CD14-positive monocyte (primary cell): ENCODE measurements at regions not wholly inside any gene's neighbourhood (a gene's known extent, or its start where the extent isn't known, plus 50 kb on each side); places are given as distances from the start of the nearest gene placed in this dataset.
"Not testable (repeated sequence)": the region's sequence is repeated elsewhere in the genome, so short reads cannot be mapped to it uniquely, and the experiment has no call there.

Source experiments
- DNase-seq, 3 donors: peaks; one replicate each; pipeline ENCODE4 v3.0.0-alpha.2; 2011 to 2022
- H2AFZ ChIP-seq: 2 replicates; pipeline ENCODE4 v1.6.0; 2012; ENCODE audit warnings: mild to moderate bottlenecking, low read depth, low read length, inconsistent platforms; ENCODE audit not compliant: insufficient read depth, poor library complexity, severe bottlenecking
- H3K27ac ChIP-seq, 2 donors: 1 replicate in 1 of 2; 2 replicates in 1 of 2; pipeline ENCODE4 v1.5.1; 2012 to 2013; ENCODE audit warnings: low read length in 2 of 2, control low read depth in 1 of 2, inconsistent platforms in 1 of 2, low read depth in 1 of 2, mild to moderate bottlenecking in 1 of 2
- H3K27me3 ChIP-seq, 2 donors: one replicate each; pipeline versions ENCODE4 v1.6.0 to v1.6.1; 2011 to 2013; ENCODE audit warnings: low read length in 2 of 2; ENCODE audit not compliant: control insufficient read depth in 2 of 2, insufficient read depth in 2 of 2
- H3K36me3 ChIP-seq, 2 donors: replicated peaks in 1 of 2; 1 replicate in 1 of 2; 2 replicates in 1 of 2; pipeline versions ENCODE4 v1.5.1 to v1.6.1; 2012 to 2013; ENCODE audit warnings: low read length in 2 of 2, control low read depth in 1 of 2, inconsistent platforms in 1 of 2, mild to moderate bottlenecking in 1 of 2; ENCODE audit not compliant: insufficient read depth in 2 of 2, control insufficient read depth in 1 of 2
- H3K4me1 ChIP-seq, 2 donors: 1 replicate in 1 of 2; 2 replicates in 1 of 2; pipeline versions ENCODE4 v1.5.1 to v1.6.1; 2012 to 2013; ENCODE audit warnings: low read length in 2 of 2, control low read depth in 1 of 2, inconsistent platforms in 1 of 2, mild to moderate bottlenecking in 1 of 2, moderate library complexity in 1 of 2; ENCODE audit not compliant: insufficient read depth in 2 of 2, control insufficient read depth in 1 of 2
- H3K4me2 ChIP-seq: replicated peaks from 2 replicates; pipeline ENCODE3; 2012; ENCODE audit warnings: low read length, moderate library complexity, mild to moderate bottlenecking; ENCODE audit not compliant: poor library complexity, severe bottlenecking; ENCODE audit errors: extremely low read depth
- H3K4me3 ChIP-seq, 3 experiments: fragments of 200-600 bp in 1 of 3; sonication (generic) in 1 of 3; replicated peaks in 1 of 3; 1 replicate in 2 of 3; 2 replicates in 1 of 3; pipeline ENCODE4 v1.5.1; 2011 to 2013; ENCODE audit warnings: low read length in 3 of 3, mild to moderate bottlenecking in 3 of 3, control low read depth in 2 of 3, low read depth in 2 of 3, inconsistent platforms in 1 of 3, moderate library complexity in 1 of 3
- H3K79me2 ChIP-seq: 2 replicates; pipeline ENCODE4 v1.6.0; 2012; ENCODE audit warnings: mild to moderate bottlenecking, control low read depth, inconsistent platforms, low read length, moderate library complexity; ENCODE audit not compliant: insufficient read depth
- H3K9ac ChIP-seq: 2 replicates; pipeline ENCODE4 v1.6.0; 2017; ENCODE audit warnings: low read length, mild to moderate bottlenecking; ENCODE audit not compliant: insufficient read depth, poor library complexity, severe bottlenecking
- H3K9me3 ChIP-seq, 2 donors: replicated peaks in 1 of 2; 1 replicate in 1 of 2; 2 replicates in 1 of 2; pipeline versions ENCODE4 v1.5.1 to v1.6.1; 2012 to 2013; ENCODE audit warnings: low read length in 2 of 2, control low read depth in 1 of 2; ENCODE audit not compliant: control insufficient read depth in 1 of 2, insufficient read depth in 1 of 2
- H4K20me1 ChIP-seq: 2 replicates; pipeline ENCODE4 v1.6.0; 2012; ENCODE audit warnings: mild to moderate bottlenecking, low read length, control low read depth, moderate library complexity; ENCODE audit not compliant: insufficient read depth
- H3K27ac Mint-ChIP-seq, 7 donors: one replicate each; pipeline ENCODE4 v1.8.0; 2020; ENCODE audit warnings: mild to moderate bottlenecking in 7 of 7, mixed read lengths in 7 of 7, moderate library complexity in 6 of 7, inconsistent platforms in 2 of 7
- H3K27me3 Mint-ChIP-seq, 3 donors: one replicate each; pipeline ENCODE4 v1.8.0; 2021 to 2022; ENCODE audit warnings: low read depth in 3 of 3, mild to moderate bottlenecking in 3 of 3, mixed read lengths in 3 of 3, moderate library complexity in 3 of 3, inconsistent platforms in 1 of 3
- H3K36me3 Mint-ChIP-seq, 2 donors: one replicate each; pipeline ENCODE4 v1.8.0; 2020; ENCODE audit warnings: mixed read lengths in 2 of 2, inconsistent platforms in 1 of 2, mild to moderate bottlenecking in 1 of 2
- H3K4me1 Mint-ChIP-seq: one replicate; pipeline ENCODE4 v1.8.0; 2020; ENCODE audit warnings: mild to moderate bottlenecking, mixed read lengths
- H3K4me3 Mint-ChIP-seq, 2 donors: one replicate each; pipeline ENCODE4 v1.8.0; 2020; ENCODE audit warnings: mild to moderate bottlenecking in 2 of 2, mixed read lengths in 2 of 2, moderate library complexity in 1 of 2
- H3K9me3 Mint-ChIP-seq, 7 donors: one replicate each; pipeline ENCODE4 v1.8.0; 2020 to 2022; ENCODE audit warnings: mixed read lengths in 7 of 7, mild to moderate bottlenecking in 6 of 7, moderate library complexity in 6 of 7, inconsistent platforms in 2 of 7
- WGBS: methylation state at CpG from one replicate; pipeline ENCODE4 v1.1.5; 2013; ENCODE audit warnings: missing lambda C conversion rate; ENCODE audit not compliant: insufficient coverage; 5-methylcytosine and 5-hydroxymethylcytosine counted together
- intact Hi-C, 2 donors: fragments of 100-400 bp; cut with micrococcal nuclease; formaldehyde crosslinking; loops; one replicate each; pipeline versions ENCODE4 v1.15.0 to v1.15.1; 2023

- intact Hi-C loops, H3K4me3 Mint-ChIP-seq, H2AFZ ChIP-seq, H3K4me3 ChIP-seq, H3K27me3 ChIP-seq, DNase-seq, H3K9me3 ChIP-seq, H3K36me3 Mint-ChIP-seq, H3K79me2 ChIP-seq, H3K27ac Mint-ChIP-seq, H3K27me3 Mint-ChIP-seq, H4K20me1 ChIP-seq, H3K4me2 ChIP-seq, H3K9me3 Mint-ChIP-seq, H3K36me3 ChIP-seq, H3K9ac ChIP-seq, H3K27ac ChIP-seq: not testable (repeated sequence)
- H3K4me1 Mint-ChIP-seq = peaks cover 21% of the 10 kb centered on the region
- peaks cover 12 to 19% of the 10 kb centered on the region in 2 donors for H3K4me1 ChIP-seq
- WGBS = no CpG with 5 or more reads among the region's 7 CpGs
Observed at GRCh38 chr16:21372862-21373261, 94.8 kb upstream of the CRYM start.

- H3K79me2 ChIP-seq, H3K4me3 Mint-ChIP-seq, H3K27me3 Mint-ChIP-seq, H3K4me3 ChIP-seq, DNase-seq, H3K9me3 Mint-ChIP-seq, H3K27ac ChIP-seq, H3K36me3 ChIP-seq, H2AFZ ChIP-seq, H3K9me3 ChIP-seq, intact Hi-C loops, H3K36me3 Mint-ChIP-seq, H4K20me1 ChIP-seq, H3K9ac ChIP-seq, H3K27me3 ChIP-seq, H3K4me2 ChIP-seq, H3K27ac Mint-ChIP-seq: not testable (repeated sequence)
- peaks cover 19% of the 10 kb centered on the region for H3K4me1 Mint-ChIP-seq
- WGBS = no CpG with 5 or more reads among the region's 18 CpGs
- H3K4me1 ChIP-seq = peaks cover 15 to 17% of the 10 kb centered on the region in 2 donors
Observed at GRCh38 chr16:21372162-21372835, 94.2 kb upstream of the CRYM start.

- H4K20me1 ChIP-seq, H3K36me3 Mint-ChIP-seq, H3K27me3 Mint-ChIP-seq, H3K9ac ChIP-seq, H3K4me2 ChIP-seq, H3K9me3 ChIP-seq, H3K9me3 Mint-ChIP-seq, H3K36me3 ChIP-seq, H3K4me3 ChIP-seq, H3K79me2 ChIP-seq, H3K27me3 ChIP-seq, DNase-seq, H2AFZ ChIP-seq, H3K4me3 Mint-ChIP-seq, H3K27ac ChIP-seq, intact Hi-C loops: not testable (repeated sequence)
- H3K4me1 ChIP-seq = peaks cover 14 to 15% of the 10 kb centered on the region in 2 donors
- WGBS = no CpG with 5 or more reads among the region's 5 CpGs
- peak overlapping the region in 1 of 7 donors; percentile 58 for H3K27ac Mint-ChIP-seq
- H3K4me1 Mint-ChIP-seq = peaks cover 18% of the 10 kb centered on the region
Observed at GRCh38 chr16:21370791-21371190, 92.7 kb upstream of the CRYM start.

- not testable (repeated sequence) for H3K4me3 Mint-ChIP-seq
Observed at GRCh38 chr16:21368973-21369942, 91.2 kb upstream of the CRYM start.

More at GRCh38 chr16:21368973-21369942, 91.2 kb upstream of the CRYM start:
- H3K4me1 ChIP-seq = peaks cover 13 to 17% of the 10 kb centered on the region in 2 donors
- H3K9me3 Mint-ChIP-seq, H3K79me2 ChIP-seq, H2AFZ ChIP-seq, DNase-seq, H3K9me3 ChIP-seq, H3K27ac ChIP-seq, H3K36me3 Mint-ChIP-seq, intact Hi-C loops, H3K27me3 ChIP-seq, H3K4me2 ChIP-seq, H3K36me3 ChIP-seq, H3K9ac ChIP-seq, H3K27me3 Mint-ChIP-seq, H3K4me3 ChIP-seq, H4K20me1 ChIP-seq: not testable (repeated sequence)
- peak overlapping the region in 4 of 7 donors; percentile 30 to 79 (median 48) for H3K27ac Mint-ChIP-seq
- no CpG with 5 or more reads among the region's 5 CpGs for WGBS
- peaks cover 22% of the 10 kb centered on the region for H3K4me1 Mint-ChIP-seq
